NB4 (cell line): ENCODE measurements at regions not wholly inside any gene's neighbourhood (a gene's known extent, or its start where the extent isn't known, plus 50 kb on each side); places are given as distances from the start of the nearest gene placed in this dataset.
"Not testable (repeated sequence)": the region's sequence is repeated elsewhere in the genome, so short reads cannot be mapped to it uniquely, and the experiment has no call there.

Experiments
- DNase-seq: peaks from one replicate; pipeline ENCODE4 v3.0.0; 2010; ENCODE audit warnings: low read depth
- H3K4me3 ChIP-seq: one replicate; pipeline ENCODE4 v1.5.1; 2011; ENCODE audit warnings: mild to moderate bottlenecking, low read depth, low read length, moderate library complexity
- MAX ChIP-seq: IDR thresholded peaks from 2 replicates; pipeline ENCODE4 v1.6.1; 2011; ENCODE audit warnings: low read depth, low read length
- MYC ChIP-seq: IDR thresholded peaks from 2 replicates; pipeline ENCODE4 v1.6.1; 2011; ENCODE audit warnings: low read depth, low read length
- POLR2A ChIP-seq: IDR thresholded peaks from 2 replicates; pipeline ENCODE4 v1.6.1; 2011; ENCODE audit warnings: mild to moderate bottlenecking; ENCODE audit not compliant: insufficient read length; ENCODE audit errors: extremely low read depth
- TF ChIP-seq, protein P1 (sequence below): IDR thresholded peaks from one replicate; pipeline ENCODE4 v1.5.1; 2012; ENCODE audit warnings: low read depth, low read length

DNA sequence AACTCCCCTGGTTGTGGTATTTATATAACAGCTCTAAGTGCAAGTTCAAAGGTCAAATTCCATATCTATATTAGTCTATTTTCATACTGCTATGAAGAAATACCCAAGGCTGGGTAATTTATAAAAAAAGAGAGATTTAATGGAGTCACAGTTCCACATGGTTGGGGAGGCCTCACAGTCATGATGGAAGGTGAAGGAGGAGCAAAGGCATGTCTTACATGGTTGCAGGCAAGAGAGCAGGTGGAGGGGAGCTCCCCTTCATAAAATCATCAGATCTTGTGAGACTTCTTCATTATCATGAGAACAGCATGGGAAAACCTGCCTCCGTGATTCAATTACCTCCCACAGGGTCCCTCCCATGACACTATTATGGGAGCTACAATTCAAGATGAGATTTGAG, 179.6 kb upstream of the FBXO11 start:
- no peak for DNase-seq
- TF ChIP-seq POLR2A (no peak), MYC (no peak), MAX (no peak)
- TF ChIP-seq, protein P1, sequence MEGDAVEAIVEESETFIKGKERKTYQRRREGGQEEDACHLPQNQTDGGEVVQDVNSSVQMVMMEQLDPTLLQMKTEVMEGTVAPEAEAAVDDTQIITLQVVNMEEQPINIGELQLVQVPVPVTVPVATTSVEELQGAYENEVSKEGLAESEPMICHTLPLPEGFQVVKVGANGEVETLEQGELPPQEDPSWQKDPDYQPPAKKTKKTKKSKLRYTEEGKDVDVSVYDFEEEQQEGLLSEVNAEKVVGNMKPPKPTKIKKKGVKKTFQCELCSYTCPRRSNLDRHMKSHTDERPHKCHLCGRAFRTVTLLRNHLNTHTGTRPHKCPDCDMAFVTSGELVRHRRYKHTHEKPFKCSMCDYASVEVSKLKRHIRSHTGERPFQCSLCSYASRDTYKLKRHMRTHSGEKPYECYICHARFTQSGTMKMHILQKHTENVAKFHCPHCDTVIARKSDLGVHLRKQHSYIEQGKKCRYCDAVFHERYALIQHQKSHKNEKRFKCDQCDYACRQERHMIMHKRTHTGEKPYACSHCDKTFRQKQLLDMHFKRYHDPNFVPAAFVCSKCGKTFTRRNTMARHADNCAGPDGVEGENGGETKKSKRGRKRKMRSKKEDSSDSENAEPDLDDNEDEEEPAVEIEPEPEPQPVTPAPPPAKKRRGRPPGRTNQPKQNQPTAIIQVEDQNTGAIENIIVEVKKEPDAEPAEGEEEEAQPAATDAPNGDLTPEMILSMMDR, result no peak
- H3K4me3 ChIP-seq, result no peak overlapping the region

- TF ChIP-seq MYC (no peak), POLR2A (no peak), MAX (no peak)
- TF ChIP-seq, protein P1, result no peak
- H3K4me3 ChIP-seq, result no peak overlapping the region
- DNase-seq, result no peak
Measured at GRCh38 chr2:48088994-48089393, 182.7 kb upstream of the FBXO11 start.

GRCh38 chr2:48089644-48090043, 183.3 kb upstream of the FBXO11 start:
- DNase-seq, result no peak
- TF ChIP-seq MYC (no peak), MAX (no peak), POLR2A (no peak)
- TF ChIP-seq, protein P1, result no peak
- H3K4me3 ChIP-seq, result no peak overlapping the region

- no peak for DNase-seq
- TF ChIP-seq POLR2A (no peak), MAX (no peak), MYC (no peak)
- TF ChIP-seq, protein P1, result no peak
- no peak overlapping the region for H3K4me3 ChIP-seq
Measured at GRCh38 chr2:48092846-48093803, 186.8 kb upstream of the FBXO11 start.

DNA sequence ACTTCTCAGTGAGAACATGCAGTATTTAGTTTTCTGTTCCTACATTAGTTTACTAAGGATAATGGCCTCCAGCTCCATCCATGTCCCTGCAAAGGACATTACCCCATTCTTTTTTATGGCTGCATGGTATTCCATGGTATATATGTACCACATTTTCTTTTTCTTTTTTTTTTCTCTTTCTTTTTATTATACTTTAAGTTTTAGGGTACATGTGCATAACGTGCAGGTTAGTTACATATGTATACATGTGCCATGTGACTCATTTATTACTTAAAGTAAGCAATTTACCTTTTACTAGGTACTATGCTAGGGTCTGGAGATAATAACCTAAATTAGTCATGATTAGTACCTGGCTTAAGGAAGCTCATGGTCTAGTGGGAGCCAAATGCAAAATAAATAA, 190.5 kb upstream of the FBXO11 start:
- H3K4me3 ChIP-seq, DNase-seq: not testable (repeated sequence)

- no peak for DNase-seq
- TF ChIP-seq, protein P1, result no peak
- TF ChIP-seq MAX (no peak), MYC (no peak), POLR2A (no peak)
Measured at GRCh38 chr2:48098539-48098938, 192.2 kb upstream of the FBXO11 start.

More at GRCh38 chr2:48098539-48098938, 192.2 kb upstream of the FBXO11 start:
- no peak overlapping the region for H3K4me3 ChIP-seq
